Right lobe of liver (tissue), 4 donors: ENCODE measurements at regions not wholly inside any gene's neighbourhood (a gene's known extent, or its start where the extent isn't known, plus 50 kb on each side); places are given as distances from the start of the nearest gene placed in this dataset.

Experiments
- POLR2A ChIP-seq: fragments of 450-650 bp; IDR thresholded peaks from one replicate; pipeline ENCODE4 v1.6.1; 2017; ENCODE audit warnings: antibody characterized with exemption, mild to moderate bottlenecking
- TF ChIP-seq, protein P1 (sequence below), 4 donors: fragments of 200-600 bp in 3 of 4; fragments of 450-650 bp in 1 of 4; IDR thresholded peaks; one replicate each; pipeline versions ENCODE4 v1.5.1 to v1.8.0; 2016 to 2022; ENCODE audit warnings: antibody characterized with exemption in 4 of 4, mild to moderate bottlenecking in 2 of 4
- donor health status: DM: no; HTN: no; CAD: no.
- donor health status: DM: no; HTN: no; CAD: no.
- donor health status: DM: no; HTN: yes; CAD: no.

- TF ChIP-seq, protein P1, sequence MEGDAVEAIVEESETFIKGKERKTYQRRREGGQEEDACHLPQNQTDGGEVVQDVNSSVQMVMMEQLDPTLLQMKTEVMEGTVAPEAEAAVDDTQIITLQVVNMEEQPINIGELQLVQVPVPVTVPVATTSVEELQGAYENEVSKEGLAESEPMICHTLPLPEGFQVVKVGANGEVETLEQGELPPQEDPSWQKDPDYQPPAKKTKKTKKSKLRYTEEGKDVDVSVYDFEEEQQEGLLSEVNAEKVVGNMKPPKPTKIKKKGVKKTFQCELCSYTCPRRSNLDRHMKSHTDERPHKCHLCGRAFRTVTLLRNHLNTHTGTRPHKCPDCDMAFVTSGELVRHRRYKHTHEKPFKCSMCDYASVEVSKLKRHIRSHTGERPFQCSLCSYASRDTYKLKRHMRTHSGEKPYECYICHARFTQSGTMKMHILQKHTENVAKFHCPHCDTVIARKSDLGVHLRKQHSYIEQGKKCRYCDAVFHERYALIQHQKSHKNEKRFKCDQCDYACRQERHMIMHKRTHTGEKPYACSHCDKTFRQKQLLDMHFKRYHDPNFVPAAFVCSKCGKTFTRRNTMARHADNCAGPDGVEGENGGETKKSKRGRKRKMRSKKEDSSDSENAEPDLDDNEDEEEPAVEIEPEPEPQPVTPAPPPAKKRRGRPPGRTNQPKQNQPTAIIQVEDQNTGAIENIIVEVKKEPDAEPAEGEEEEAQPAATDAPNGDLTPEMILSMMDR (IDR thresholded peaks at IDR 0.05): no peak
- no peak for TF ChIP-seq POLR2A
These were observed 79.1 kb upstream of the RGS1 start for GRCh38 chr1:192496369-192497056.
